LHCN-M2 (cell line): ENCODE measurements at regions not wholly inside any gene's neighbourhood (a gene's known extent, or its start where the extent isn't known, plus 50 kb on each side); places are given as distances from the start of the nearest gene placed in this dataset.
"Not testable (repeated sequence)": the region's sequence is repeated elsewhere in the genome, so short reads cannot be mapped to it uniquely, and the experiment has no call there.

ENCODE experiments used
- DNase-seq: peaks from one replicate; pipeline ENCODE4 v3.0.0-alpha.2; 2012; ENCODE audit warnings: low read depth

DNA sequence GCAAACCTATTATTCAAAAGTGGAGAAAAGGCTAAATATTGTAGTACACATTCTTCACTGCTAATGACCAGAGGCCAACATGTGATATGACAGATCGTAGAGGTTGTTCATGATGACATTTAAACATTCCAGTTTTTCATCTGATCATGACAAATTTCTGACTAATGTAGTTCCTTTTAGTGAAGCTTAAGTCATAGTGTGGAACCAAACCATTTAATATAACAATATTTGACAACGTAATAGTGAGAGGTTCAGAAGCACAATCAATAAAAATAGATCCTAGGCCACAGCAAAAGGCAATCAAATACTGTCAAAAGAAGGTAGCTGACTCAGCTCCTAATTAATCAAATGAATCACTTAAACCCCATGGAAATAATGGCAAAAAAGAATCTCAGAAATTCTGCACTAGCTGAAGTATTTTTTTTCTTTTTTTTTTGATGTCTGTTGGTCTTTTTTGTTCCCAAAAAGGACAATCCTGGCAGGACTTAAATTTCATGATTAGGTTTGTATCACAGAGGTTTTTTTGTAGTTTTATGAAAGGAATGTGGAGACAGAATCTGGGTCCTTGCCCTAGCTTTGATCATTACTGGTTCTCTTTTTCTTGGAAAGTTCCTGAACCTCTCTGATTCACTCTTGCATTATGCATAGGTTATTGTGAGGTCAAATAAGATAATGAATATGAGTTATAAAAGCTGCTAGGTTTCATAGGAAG lies 795.0 kb downstream of the DTWD2 start:
- no peak for DNase-seq

DNA sequence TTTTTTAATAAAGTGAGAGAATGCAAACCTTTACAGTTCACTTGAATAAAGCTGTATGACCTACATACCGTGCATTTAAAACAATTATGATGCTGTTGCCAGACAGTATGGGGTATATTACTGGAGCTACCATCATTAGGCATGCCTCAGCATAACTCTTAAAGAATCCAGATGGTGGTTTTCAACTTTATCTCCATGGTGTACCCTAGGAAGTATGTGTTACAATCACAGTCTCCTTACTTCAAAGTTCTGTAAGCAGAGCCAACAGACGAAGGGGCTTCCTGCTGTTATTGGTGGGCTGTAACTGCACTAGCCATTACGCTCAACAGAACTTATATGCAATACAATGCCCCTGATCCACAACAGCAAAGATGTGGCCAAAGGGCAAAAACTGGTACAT lies 803.3 kb downstream of the DTWD2 start:
- DNase-seq, result no peak

DNA sequence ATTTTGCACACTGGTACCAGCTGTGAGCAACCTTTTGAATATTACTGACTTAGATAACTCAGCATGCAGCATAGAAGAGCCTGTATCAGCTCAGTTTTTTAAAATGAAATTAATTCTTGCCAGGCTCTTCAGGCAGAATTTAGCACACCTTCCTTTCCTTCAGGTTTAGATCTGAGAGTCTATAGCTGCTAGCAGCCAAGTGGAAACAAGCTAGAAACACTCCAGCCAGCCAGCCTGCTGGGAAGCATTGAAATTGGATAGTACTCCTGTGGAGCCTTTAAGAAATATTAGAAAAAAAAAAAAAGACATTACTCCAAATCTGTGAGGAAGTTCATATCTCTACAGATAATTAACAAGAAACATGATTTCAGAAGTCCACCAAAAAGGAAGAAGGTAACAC lies 812.2 kb downstream of the DTWD2 start:
- no peak for DNase-seq

DNA sequence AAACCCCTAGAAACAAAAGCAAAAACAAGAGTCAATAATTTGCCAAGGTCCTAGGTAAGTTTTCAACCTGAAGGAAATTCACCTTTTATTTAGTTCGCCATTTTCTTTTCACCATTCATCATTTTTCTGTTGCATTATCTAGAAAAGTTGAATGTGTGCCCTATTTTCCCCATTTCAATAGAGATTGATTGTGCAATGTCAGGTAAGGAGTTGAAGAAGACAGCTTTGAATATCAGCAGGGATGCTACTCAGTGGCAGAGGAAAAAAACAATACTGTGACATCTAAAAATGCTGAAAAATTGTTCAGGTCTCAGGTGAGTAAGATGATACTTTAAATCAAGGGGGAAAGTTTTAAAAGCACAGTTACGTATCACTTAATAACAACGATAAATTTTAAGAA lies 813.7 kb downstream of the DTWD2 start:
- DNase-seq, result no peak

DNA sequence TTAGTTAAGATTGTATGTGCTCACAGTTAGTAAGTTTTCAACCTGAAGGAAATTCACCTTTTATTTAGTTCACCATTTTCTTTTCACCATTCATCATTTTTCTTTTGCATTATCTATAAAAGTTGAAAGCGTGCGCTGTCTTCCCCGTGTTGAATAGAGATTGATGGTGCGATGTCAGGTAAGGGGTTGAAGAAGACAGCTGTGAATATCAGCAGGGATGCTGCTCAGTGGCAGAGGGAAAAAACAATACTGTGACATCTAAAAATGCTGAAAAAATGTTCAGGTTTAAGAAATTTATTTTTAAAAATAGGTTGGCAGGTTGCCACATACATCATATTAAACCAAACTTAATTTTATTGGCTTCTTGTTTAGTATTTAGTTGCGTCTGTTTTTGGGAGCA lies 815.0 kb downstream of the DTWD2 start:
- no peak for DNase-seq

DNA sequence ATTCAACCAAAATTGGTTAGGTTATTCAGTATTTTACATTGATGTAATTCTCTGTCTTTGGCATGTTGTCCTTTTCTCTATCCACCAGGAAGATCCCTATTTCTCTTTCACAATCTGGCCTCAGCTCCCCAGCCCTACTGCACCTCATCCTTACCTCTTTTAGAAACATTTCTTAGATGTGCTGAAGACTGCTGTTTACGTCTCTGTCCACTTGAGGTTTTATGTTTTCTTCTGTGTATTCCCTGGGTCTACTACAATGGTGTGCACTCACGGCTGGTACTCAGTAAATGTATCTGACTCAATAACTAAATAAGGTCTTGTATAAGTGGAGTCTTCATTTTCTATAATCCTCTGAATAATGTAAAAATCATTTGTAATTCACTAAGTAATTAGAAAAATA lies 822.7 kb downstream of the DTWD2 start:
- DNase-seq, result no peak

DNA sequence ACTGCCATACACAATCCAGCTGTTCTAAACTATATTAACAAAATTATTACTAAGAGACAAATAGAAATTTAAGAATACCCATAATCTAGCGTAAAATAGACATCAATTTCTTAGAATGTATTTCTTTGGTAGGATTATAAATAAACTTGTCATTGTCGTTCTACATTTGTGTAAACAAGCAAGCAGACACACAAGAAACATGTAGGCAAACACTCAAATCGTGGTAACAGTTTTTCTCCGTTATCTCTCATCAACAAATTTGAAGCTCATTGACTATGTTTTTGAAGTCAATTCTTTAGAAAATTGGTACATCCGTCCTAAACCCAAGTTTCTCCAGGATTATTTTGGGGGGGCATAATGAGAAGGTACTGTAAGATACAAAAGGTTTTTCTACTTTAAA lies 832.2 kb downstream of the DTWD2 start:
- DNase-seq, result no peak

DNA sequence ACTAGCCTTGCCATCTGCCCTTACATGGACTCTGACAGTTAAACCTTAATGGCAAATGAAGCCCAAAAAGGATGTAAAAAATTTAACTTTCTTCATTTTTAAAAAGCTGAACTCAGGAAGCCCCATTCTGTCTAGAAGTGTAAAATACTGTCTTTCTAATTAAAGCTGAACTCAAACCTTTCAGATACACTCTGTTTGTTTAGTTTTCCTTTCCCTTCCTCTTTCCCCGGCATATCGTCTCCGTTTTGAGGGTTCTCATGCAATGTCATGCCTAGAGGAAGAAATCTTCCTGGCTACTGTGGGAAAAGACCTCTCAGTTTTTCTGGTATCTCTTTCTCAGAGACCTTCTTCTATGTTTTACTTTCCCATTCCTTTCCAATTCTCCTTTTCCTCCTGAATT lies 841.5 kb downstream of the DTWD2 start:
- no peak for DNase-seq

DNA sequence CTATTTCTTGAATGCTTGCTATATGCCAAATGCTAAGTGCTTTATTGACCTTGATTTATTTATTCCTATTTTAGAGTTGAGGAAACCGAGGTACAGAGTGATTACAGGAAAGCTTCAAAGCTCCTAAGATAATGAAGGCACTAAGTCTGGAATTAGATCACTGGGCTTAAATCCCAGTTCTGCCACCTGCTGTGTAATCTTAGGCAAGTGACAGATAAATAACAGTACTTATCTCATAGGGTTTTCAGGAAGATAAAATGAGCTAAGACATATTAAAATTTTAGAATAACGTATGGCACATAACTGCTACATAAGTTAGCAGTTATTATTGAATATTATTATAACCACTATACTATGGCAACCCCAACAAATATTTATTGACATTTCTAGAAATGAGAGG lies 843.8 kb downstream of the DTWD2 start:
- DNase-seq, result no peak

DNA sequence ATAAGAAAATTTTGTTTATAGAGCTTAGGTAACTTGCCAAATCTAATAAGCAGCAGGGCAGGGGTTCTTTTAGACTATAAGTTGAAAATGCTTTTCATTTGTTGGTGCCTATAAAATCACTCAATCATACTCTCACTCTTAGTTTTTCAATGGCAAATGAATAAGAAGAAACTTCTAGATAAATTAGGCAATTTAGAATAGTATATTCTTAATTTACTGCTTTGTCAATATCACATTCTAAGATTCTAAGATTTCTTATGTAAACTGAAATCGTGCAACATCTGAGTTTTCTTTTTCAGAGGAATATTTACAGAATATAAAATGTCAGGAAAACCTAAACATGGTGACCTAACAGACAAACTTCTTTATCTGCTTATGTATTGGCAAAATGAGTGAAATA lies 849.0 kb downstream of the DTWD2 start:
- DNase-seq, result no peak

DNA sequence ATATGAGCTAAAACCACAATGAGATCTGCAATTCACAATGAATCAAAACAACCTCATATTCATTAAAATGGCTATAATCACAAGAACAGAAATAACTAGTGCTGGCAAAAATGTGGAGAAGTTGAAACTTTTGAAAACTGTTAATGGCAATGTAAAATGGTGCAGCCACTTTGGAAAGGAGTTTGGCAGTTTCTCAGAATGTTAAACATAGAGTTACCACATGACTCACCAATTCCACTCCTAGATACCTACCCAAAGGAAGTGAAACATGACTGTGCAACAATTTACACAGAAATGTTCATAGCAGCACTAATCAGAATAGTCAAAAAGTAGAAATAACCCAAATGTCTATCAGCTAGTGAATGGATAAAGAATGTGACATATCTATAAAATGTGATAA lies 862.2 kb downstream of the DTWD2 start:
- no peak for DNase-seq

DNA sequence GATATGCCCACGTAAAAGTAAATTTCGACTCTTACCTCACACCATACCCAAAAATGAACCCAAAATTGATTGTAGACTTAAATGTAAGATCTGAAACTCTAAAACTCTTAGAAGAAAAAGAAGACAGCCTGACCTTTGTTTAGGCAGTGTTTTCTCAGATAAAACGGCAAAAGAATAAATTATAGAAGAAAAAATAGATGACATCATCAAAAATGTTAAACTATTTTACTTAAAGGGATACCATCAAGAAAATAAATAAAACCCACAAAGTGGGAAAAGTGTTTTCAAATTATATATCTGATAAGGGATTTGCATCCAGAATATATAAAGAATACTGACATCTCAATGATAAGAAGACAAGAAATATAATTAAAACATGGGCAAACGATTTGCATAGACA lies 862.7 kb downstream of the DTWD2 start:
- no peak for DNase-seq

DNA sequence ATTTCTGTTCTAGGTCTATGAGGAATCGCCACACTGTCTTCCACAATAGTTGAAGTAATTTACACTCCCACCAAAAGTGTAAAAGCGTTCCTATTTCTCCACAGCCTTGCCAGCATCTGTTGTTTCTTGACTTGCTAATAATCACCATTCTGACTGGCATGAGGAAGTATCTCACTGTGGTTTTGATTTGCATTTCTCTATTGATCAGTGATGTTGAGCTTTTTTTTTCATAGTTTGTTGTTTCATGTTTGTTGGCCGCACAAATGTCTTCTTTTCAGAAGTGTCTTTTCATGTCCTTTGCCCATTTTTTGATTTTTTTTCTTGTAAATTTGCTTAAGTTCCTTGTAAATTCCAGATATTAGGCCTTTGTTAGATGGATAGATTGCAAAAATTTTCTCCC lies 867.1 kb downstream of the DTWD2 start:
- no peak for DNase-seq

DNA sequence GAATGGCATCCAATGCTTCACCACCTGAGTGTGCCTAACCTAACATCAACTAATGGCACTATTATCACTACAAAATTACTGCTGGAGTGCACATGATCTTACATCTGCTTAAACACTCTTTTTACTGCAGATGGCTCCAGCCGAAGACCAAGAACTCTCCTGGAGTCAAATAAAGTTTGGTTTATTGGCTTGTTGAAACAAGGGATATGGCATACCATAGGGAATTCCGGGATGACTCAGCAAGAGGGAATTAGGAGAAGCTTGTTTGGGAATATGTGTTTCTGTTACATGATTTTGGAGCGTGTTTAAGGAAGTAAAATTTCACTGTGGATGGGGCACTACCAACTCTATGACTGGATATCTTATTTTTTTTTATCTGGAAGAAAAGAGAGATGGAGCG lies 872.6 kb downstream of the DTWD2 start:
- DNase-seq, result peak; percentile 0

DNA sequence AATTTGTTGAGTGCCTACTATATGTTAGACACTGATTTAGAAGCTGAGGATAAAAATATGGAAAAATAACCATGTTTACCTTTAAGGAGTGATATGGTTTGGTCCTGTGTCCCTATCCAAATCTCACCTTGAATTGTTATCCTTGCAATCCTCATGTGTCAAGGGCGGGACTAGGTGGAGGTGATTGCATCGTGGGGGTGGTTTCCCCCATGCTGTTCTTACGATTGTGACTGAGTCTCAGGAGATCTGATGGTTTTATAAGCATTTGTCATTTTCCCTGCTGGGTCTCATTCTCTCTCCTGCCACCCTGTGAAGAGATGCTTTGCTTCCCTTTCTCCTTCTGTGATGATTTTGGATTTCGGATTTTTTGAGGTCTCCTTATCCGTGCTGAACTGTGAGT lies 876.4 kb downstream of the DTWD2 start:
- DNase-seq, result no peak

DNA sequence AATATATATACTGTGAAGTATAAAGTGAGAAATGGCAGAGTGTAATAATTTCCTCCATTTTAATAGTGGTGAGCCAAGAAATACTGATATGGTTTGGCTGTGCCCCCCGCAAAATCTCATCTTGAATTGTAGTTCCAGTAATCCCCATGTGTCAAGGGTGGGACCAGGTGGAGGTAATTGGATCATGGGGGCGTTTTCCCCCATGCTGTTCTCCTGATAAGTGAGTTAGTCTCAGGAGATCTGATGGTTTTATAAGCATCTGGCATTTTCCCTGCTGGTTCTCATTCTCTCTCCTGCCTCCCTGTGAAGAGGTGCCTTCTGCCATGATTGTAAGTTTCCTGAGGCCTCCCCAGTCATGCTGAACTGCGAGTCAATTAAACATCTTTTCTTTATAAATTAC lies 881.1 kb downstream of the DTWD2 start:
- DNase-seq, result not testable (repeated sequence)

DNA sequence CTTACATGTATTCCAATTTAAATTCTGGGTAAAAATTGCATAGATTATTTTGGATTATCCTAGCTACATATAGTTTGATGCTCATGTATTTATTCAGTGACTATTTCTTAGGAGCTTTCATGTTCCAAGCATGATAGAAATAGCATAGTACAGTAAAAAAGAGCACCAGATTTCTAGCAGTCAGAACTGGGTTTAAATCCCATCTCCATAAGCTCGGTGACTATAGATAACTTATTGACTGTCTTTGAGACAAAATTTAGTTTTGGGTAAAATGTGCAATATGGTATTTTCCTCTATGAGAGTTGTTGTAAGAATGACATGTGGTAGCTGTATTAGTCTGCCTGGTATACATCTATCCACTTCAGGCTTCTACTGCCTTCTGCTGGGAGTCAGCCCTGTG lies 889.6 kb downstream of the DTWD2 start:
- no peak for DNase-seq

DNA sequence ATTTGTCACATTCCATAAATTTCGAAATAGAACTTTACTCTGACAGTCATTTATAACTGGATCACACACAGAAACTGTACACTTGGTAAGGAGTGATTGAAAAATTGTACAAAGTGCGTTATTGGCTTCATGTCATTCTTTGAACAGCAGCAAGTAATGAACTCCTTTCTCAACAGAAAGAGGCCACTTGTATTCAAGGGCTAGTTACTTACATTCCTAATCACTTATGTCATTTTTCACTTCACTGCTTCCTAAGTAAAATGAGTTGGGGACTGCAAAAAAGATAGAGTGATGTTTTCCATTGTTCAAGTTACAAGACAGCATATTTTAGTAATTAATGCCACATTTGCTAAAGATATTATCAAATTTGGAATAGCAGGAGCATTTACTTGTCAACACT lies 893.2 kb downstream of the DTWD2 start:
- DNase-seq, result no peak

DNA sequence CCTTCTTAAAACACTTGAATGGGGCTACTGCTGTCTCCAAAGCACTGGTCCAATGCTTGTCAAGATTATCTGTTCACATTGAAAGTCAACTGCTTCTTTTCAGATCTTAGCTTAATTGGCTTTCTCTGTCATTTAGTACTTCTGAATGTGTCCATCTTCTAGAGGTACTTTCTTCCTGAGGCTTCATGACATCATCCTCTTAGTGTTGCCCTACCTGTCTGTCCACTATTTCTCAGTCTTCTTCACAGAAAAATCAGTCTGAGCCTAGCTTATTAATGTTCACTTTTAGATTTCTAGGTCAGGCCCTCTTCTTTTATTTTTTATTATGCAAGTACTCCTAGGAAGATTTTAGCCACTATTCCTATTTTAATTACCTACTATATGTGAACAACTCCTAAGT lies 899.9 kb downstream of the DTWD2 start:
- DNase-seq, result no peak

DNA sequence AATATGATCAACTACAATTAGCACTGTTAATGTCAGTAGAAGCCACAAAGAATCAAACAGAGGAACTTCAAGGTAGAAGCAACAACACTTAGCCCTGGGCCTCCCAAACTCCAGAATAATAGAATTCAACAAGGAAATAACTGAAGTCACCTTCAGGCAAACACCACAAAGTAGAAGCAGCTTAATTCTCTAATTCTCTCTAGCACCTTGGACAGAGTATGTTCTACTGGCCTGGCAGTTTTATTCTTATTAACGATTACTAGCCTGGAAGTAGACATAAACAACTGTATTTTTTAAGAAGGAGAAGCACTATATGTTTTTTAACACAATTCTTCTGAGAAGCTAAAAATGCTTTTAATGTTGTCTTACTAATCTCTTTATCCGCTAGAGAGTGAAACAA lies 911.9 kb downstream of the DTWD2 start:
- no peak for DNase-seq

DNA sequence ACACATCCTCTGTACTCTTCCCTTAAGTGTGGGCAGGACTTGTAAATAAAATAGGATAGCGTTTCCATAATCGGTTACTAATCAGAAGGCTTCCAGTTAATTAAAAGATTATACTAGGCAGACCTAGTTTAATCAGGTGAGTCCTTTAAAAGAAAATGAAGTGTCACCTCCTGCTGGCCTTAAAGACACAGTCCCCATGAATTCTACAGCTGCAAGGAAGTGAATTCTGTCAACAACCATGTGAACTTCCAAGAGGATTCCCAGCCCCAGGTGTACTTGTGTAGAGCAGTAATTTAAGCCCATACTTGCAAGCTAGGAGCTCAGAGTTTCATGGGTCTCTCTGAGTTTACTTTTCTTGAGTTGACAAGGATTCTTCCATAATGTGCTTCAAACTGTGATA lies 918.3 kb downstream of the DTWD2 start:
- no peak for DNase-seq

DNA sequence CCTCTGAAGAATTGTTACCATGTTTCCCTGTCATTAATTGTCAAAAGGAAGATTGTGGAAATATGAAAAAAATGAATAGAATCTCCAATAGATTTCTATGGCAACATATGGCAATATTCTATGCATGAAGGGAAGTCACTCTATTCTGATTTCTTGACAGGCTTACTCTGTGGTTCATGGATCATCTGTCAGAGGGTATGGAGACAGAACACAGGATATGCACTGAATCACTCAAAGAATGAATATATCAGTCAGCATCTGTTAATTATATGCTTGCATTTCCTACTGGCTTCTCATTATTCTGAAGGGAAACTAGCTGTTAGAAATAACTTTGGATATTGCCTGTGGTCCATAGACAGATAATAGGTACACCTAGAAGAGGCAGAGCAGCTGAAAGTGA lies 918.9 kb downstream of the DTWD2 start:
- DNase-seq, result no peak

DNA sequence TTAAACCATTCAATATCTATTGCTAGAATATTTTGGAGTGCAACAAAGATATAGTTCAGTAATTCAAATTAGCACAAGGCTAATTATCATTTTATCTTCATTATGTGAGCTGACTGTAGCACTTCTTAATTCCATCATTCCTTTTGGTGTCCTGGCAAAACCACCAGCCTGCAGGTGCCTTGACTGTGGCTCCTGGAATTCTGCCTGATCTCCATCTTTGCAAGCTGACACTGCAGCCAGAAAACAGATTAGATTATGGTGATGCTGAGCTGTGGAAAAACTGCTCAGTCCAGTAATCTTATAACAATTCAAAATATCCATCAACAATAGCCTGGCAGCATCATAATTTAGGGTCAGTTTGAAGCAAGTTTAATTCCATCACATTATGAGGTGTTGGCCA lies 919.5 kb downstream of the DTWD2 start:
- DNase-seq, result no peak

DNA sequence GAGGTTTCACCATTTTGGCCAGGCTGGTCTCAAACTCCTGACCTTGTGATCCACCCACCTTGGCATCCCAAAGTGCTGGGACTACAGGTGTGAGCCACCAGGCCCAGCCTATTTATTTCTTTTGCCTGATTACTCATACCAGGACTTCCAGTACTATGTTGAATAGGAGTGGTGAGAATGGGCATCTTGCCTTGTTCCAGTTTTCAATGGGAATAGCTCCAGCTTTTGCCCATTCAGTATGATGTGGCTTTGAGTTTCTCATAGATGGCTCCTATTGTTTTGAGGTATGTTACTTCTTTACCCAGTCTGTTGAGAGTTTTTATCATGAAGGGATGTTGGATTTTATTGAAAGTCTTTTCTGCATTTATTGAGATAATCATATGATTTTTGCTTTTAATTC lies 924.5 kb downstream of the DTWD2 start:
- DNase-seq, result not testable (repeated sequence)
